SK-N-SH (cell line): ENCODE measurements at regions not wholly inside any gene's neighbourhood (a gene's known extent, or its start where the extent isn't known, plus 50 kb on each side); places are given as distances from the start of the nearest gene placed in this dataset.

Source experiments
- CTCF ChIA-PET: fragments of 300-600, 350-600 bp; formaldehyde crosslinking; extraction: SDS; loops from one replicate; lab custom pipeline; 2021; lab: Yijun Ruan, JAX
- POLR2A ChIA-PET: fragments of 350-600 bp; sonication (Branson Sonifier 250); formaldehyde crosslinking; extraction: SDS; loops from one replicate; lab custom pipeline; 2020; ENCODE audit warnings: antibody characterized with exemption, inconsistent platforms; lab: Yijun Ruan, JAX
- DNase-seq: peaks from one replicate; pipeline ENCODE4 v3.0.0; 2012
- H2AFZ ChIP-seq: fragments of 200-600 bp; sonication (generic); 2 replicates; pipeline ENCODE4 v1.8.1; 2016; ENCODE audit warnings: antibody characterized with exemption, mild to moderate bottlenecking, low read depth
- H3F3A ChIP-seq: fragments of 200-600 bp; sonication (generic); replicated peaks from 2 replicates; pipeline ENCODE3; 2016; ENCODE audit warnings: antibody characterized with exemption, mild to moderate bottlenecking; ENCODE audit not compliant: insufficient read depth
- H3K27ac ChIP-seq, 2 experiments: fragments of 200-500 bp in 1 of 2; fragments of 200-600 bp in 1 of 2; sonication (Bioruptor generic) in 1 of 2; sonication (generic), shearing (Covaris generic) in 1 of 2; 2 replicates each; pipeline versions ENCODE4 v1.5.1 to v1.6.1; 2014 to 2016; ENCODE audit warnings: low read depth in 2 of 2, inconsistent platforms in 1 of 2, low read length in 1 of 2, mild to moderate bottlenecking in 1 of 2, mixed read lengths in 1 of 2
- H3K27me3 ChIP-seq: fragments of 200-600 bp; sonication (generic), shearing (Covaris generic); 2 replicates; pipeline ENCODE4 v1.6.1; 2016; ENCODE audit warnings: mixed run types; ENCODE audit not compliant: insufficient read depth
- H3K36me3 ChIP-seq, 2 experiments: fragments of 200-500 bp in 1 of 2; fragments of 200-600 bp in 1 of 2; sonication (Bioruptor generic) in 1 of 2; sonication (generic) in 1 of 2; replicated peaks in 1 of 2; 2 replicates each; pipeline versions ENCODE3 to v1.5.1; 2014 to 2016; ENCODE audit warnings: low read length in 1 of 2, mild to moderate bottlenecking in 1 of 2; ENCODE audit not compliant: insufficient read depth in 2 of 2, control insufficient read depth in 1 of 2
- H3K4me1 ChIP-seq, 2 experiments: fragments of 200-500 bp in 1 of 2; fragments of 200-600 bp in 1 of 2; sonication (Bioruptor generic) in 1 of 2; sonication (generic), shearing (Covaris generic) in 1 of 2; 2 replicates each; pipeline versions ENCODE4 v1.5.1 to v1.6.1; 2014 to 2016; ENCODE audit warnings: low read depth in 1 of 2, low read length in 1 of 2, mixed run types in 1 of 2; ENCODE audit not compliant: insufficient read depth in 2 of 2, control insufficient read depth in 1 of 2
- H3K4me2 ChIP-seq: fragments of 200-600 bp; sonication (generic), shearing (Covaris generic); 2 replicates; pipeline ENCODE4 v1.6.1; 2017; ENCODE audit warnings: mixed run types
- H3K4me3 ChIP-seq, 2 experiments: fragments of 200-500 bp in 1 of 2; fragments of 200-600 bp in 1 of 2; sonication (Bioruptor generic) in 1 of 2; sonication (generic), shearing (Covaris generic) in 1 of 2; 2 replicates each; pipeline versions ENCODE4 v1.5.1 to v1.8.1; 2014 to 2016; ENCODE audit warnings: low read depth in 2 of 2, inconsistent platforms in 1 of 2, low read length in 1 of 2, mild to moderate bottlenecking in 1 of 2, mixed read lengths in 1 of 2, moderate library complexity in 1 of 2
- H3K79me2 ChIP-seq: fragments of 200-600 bp; sonication (generic); 2 replicates; pipeline ENCODE4 v1.8.1; 2017; ENCODE audit warnings: mild to moderate bottlenecking; ENCODE audit not compliant: insufficient read depth
- H3K9ac ChIP-seq: fragments of 200-600 bp; sonication (generic); 2 replicates; pipeline ENCODE4 v1.6.1; 2017; ENCODE audit warnings: mixed run types
- H3K9me2 ChIP-seq: fragments of 200-600 bp; sonication (generic); 2 replicates; pipeline ENCODE4 v1.6.1; 2017; ENCODE audit warnings: mixed run types
- H3K9me3 ChIP-seq: fragments of 200-600 bp; sonication (generic); 2 replicates; pipeline ENCODE4 v1.6.1; 2017; ENCODE audit warnings: mixed run types, mild to moderate bottlenecking, moderate library complexity
- H4K20me1 ChIP-seq: fragments of 200-600 bp; sonication (generic); 2 replicates; pipeline ENCODE4 v1.6.1; 2017; ENCODE audit warnings: mild to moderate bottlenecking, mixed run types; ENCODE audit not compliant: insufficient read depth
- EP300 ChIP-seq, 2 experiments: IDR thresholded peaks; 2 replicates each; pipeline versions ENCODE4 v1.4.0 to v1.6.1; 2012; ENCODE audit warnings: borderline replicate concordance in 1 of 2, low read depth in 1 of 2, low read length in 1 of 2
- EZH2phosphoT487 ChIP-seq: fragments of 200-600 bp; sonication (generic); IDR thresholded peaks from 2 replicates; pipeline ENCODE4 v1.6.1; 2017; ENCODE audit warnings: low read depth, mixed run types, mild to moderate bottlenecking, antibody characterized with exemption, moderate library complexity, borderline replicate concordance
- JUND ChIP-seq: IDR thresholded peaks from 2 replicates; pipeline ENCODE4 v1.4.0; 2012
- NRF1 ChIP-seq: IDR thresholded peaks from 2 replicates; pipeline ENCODE4 v1.6.1; 2012; ENCODE audit warnings: low read depth, mild to moderate bottlenecking, low read length
- WGBS: methylation state at CpG from one replicate; pipeline ENCODE4 v1.1.6; 2017; ENCODE audit warnings: low lambda C conversion rate; 5-methylcytosine and 5-hydroxymethylcytosine counted together
- TF ChIP-seq, protein P1 (sequence below): IDR thresholded peaks from 2 replicates; pipeline ENCODE4; 2012
- TF ChIP-seq, protein P2 (sequence below): IDR thresholded peaks from 2 replicates; pipeline ENCODE4 v1.6.1; 2012; ENCODE audit warnings: mild to moderate bottlenecking, low read depth, low read length, moderate library complexity

DNA sequence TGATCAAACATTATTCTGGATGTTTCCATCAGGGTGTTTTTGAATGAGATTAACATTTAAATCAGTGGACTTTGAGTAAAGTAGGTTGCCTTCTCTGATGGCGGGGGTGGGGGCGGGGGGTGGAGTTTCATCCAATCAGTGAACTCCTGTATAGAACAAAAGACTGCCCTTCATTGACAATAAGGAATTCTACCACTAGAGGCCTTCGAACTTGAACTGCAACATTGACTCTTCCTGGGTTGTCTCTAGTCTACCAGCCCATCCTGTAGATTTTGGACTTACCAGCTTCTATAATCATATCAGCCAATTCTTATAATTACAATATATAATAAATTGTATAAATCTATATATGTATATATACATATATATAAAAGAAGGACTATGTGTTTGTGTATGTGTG is 520.4 kb upstream of the CXADR start (continued):
- no peak for TF ChIP-seq NRF1

DNA sequence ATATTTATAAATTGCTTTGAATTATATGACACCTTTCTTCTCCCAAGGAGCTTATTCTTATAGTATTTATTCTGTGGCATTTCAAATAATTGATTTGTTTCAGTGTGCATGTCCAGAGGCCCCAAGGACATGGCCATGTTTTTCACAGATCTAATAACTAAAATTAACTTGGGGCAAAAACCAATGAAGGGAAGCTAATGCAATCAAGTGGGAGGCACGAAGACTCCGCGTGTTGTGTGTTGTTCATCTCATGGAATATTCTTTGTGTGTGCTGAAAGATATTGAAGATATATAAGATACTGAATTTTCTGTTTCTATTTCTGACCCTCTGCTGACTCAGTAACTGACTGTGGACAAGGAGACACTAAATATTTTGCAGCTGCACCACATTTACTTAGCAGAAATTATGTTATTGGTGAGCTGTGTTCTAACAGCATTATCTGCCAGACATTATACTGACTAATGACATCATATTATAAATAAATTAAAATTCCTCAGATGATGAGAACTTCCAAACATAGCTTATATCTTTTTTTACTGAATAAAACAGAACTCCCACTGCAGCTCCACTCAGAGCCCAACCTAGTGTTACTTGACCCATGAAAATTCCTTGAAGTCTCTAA is 519.3 kb upstream of the CXADR start:
- CTCF ChIA-PET: interaction anchor here (0.9 to 1.7 kb wide), 2 partner anchors 10 to 81 kb away, joined by 3 to 6 read pairs; no protein-coding TSS in a partner anchor
- DNase-seq: no peak
- Histone ChIP-seq H3K9ac (no peak overlapping the region), H2AFZ (no peak overlapping the region), H3F3A (no peaks in the 10 kb centered on the region), H3K27me3 (no peaks in the 10 kb centered on the region), H3K4me3 (no peak overlapping the region), H4K20me1 (no peaks in the 10 kb centered on the region), H3K9me2 (no peaks in the 10 kb centered on the region), H3K36me3 (no peaks in the 10 kb centered on the region), H3K9me3 (no peaks in the 10 kb centered on the region; the same call in 1 of the 2 replicates), H3K27ac (no peak overlapping the region), H3K79me2 (no peaks in the 10 kb centered on the region), H3K4me1 (no peaks in the 10 kb centered on the region; a peak in 1 of 4 replicates), H3K4me2 (no peak overlapping the region)
- 0 out of 4 replicates have a peak, but pooled peaks of 1 of the 2 experiments have one; percentile 5 for TF ChIP-seq EP300 (IDR thresholded peaks at IDR 0.05; ENCODE audit: borderline replicate concordance in 1 of 2, low read depth in 1 of 2, low read length in 1 of 2)
- TF ChIP-seq, protein P1, sequence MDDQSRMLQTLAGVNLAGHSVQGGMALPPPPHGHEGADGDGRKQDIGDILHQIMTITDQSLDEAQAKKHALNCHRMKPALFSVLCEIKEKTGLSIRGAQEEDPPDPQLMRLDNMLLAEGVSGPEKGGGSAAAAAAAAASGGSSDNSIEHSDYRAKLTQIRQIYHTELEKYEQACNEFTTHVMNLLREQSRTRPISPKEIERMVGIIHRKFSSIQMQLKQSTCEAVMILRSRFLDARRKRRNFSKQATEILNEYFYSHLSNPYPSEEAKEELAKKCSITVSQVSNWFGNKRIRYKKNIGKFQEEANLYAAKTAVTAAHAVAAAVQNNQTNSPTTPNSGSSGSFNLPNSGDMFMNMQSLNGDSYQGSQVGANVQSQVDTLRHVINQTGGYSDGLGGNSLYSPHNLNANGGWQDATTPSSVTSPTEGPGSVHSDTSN: no peak
- POLR2A ChIA-PET: no interaction called here
- WGBS: 45% methylated on average over 3 of the region's 3 CpGs

DNA sequence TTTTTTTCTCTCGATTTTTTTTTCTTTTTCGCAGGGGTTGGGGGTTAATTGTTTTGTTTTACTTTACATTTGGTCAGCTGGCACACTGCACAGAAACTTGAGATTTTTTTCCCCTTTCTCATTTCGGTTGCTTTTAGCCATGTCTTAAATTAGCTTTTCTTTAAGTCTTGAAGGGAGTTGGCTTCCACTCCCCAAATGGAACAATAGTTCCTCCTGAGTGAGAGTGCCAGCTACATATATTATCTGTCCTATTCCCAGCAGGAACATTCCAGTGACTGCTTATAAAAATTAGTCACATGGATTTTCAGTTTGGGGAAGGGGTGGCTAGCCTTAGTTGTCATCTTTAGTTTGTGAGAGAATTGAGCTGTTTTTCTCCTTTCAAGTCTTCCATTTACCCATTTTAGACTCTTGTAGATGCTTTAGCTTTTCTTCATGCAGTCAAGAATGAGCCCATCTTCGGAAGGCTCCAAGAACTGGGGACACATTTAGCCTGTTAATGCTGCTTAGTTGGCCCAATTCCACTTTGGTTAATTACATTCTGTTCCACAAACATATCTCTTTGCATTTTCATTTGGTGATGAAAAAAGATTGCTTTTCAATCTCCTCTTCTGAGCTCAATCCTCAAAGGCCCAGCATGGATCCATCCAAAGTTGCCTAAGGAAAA is 510.1 kb upstream of the CXADR start:
- Histone ChIP-seq H4K20me1 (no peaks in the 10 kb centered on the region), H3K4me1 (no peaks in the 10 kb centered on the region), H3K4me3 (no peak overlapping the region), H2AFZ (peak overlapping the region; percentile 22; the same call in 1 of the 2 replicates), H3K27me3 (no peaks in the 10 kb centered on the region), H3K79me2 (no peaks in the 10 kb centered on the region), H3K27ac (peak overlapping the region in 1 of 2 experiments; percentile 65; a peak in 1 of 4 replicates), H3K9ac (no peak overlapping the region), H3K9me2 (no peaks in the 10 kb centered on the region), H3K9me3 (no peaks in the 10 kb centered on the region), H3K4me2 (no peak overlapping the region), H3F3A (no peaks in the 10 kb centered on the region), H3K36me3 (no peaks in the 10 kb centered on the region)
- 58% methylated on average over 4 of the region's 4 CpGs for WGBS
- ChIA-PET CTCF (interaction anchor here (1.7 kb wide), 1 partner anchor 9 kb away, joined by 6 read pairs; no protein-coding TSS in a partner anchor), POLR2A (no interaction called here)
- no peak for TF ChIP-seq EZH2phosphoT487
- TF ChIP-seq, protein P2, sequence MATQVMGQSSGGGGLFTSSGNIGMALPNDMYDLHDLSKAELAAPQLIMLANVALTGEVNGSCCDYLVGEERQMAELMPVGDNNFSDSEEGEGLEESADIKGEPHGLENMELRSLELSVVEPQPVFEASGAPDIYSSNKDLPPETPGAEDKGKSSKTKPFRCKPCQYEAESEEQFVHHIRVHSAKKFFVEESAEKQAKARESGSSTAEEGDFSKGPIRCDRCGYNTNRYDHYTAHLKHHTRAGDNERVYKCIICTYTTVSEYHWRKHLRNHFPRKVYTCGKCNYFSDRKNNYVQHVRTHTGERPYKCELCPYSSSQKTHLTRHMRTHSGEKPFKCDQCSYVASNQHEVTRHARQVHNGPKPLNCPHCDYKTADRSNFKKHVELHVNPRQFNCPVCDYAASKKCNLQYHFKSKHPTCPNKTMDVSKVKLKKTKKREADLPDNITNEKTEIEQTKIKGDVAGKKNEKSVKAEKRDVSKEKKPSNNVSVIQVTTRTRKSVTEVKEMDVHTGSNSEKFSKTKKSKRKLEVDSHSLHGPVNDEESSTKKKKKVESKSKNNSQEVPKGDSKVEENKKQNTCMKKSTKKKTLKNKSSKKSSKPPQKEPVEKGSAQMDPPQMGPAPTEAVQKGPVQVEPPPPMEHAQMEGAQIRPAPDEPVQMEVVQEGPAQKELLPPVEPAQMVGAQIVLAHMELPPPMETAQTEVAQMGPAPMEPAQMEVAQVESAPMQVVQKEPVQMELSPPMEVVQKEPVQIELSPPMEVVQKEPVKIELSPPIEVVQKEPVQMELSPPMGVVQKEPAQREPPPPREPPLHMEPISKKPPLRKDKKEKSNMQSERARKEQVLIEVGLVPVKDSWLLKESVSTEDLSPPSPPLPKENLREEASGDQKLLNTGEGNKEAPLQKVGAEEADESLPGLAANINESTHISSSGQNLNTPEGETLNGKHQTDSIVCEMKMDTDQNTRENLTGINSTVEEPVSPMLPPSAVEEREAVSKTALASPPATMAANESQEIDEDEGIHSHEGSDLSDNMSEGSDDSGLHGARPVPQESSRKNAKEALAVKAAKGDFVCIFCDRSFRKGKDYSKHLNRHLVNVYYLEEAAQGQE: no peak
- no peak for TF ChIP-seq JUND
- no peak for DNase-seq
